ENCODE measurements at regions not wholly inside any gene's neighbourhood (a gene's known extent, or its start where the extent isn't known, plus 50 kb on each side); places are given as distances from the start of the nearest gene placed in this dataset.
"Not testable (repeated sequence)": the region's sequence is repeated elsewhere in the genome, so short reads cannot be mapped to it uniquely, and the experiment has no call there.

DNA sequence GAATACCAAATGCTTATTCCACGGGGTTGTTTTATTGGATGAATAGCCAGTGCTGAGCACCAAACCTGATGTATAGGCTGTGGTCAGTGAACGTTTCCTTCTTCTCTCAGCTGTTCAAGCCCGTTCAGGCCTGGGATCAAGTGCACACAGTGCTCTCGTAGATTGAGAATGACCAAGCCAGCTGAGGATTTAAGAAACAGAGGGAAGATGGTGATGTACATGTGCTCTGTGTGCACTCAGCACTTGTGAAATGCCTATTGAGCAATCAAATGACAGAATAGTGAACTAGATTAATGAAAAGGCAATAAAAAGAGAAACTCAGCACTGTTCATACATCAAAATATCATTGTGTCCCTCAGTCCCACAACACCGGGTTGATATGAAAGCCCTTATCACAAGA is 302.5 kb downstream of the BMPER start:
- in situ Hi-C loops (cut with MboI; ENCODE audit: low pct_unique_long_range_greater_than_20kb in 2 of 9, low sequenced_read_pairs in 9 of 9, unreplicated experiment in 9 of 9) = no loop called here
- no peak for ATAC-seq (replicated peaks in 6 of 8)
- H3K27ac ChIP-seq = no peak overlapping the region
- WGBS, 10 experiments = 48 to 100% (median 90%) methylated on average over 1 to 4 of the region's 5 CpGs; no CpG with 5 or more reads in 2 of the 10 experiments
- H3K4me1 ChIP-seq (replicated peaks in 1 of 2) = peaks cover 0 to 2% of the 10 kb centered on the region in 2 donors
- no peak overlapping the region for H3K4me3 ChIP-seq

DNA sequence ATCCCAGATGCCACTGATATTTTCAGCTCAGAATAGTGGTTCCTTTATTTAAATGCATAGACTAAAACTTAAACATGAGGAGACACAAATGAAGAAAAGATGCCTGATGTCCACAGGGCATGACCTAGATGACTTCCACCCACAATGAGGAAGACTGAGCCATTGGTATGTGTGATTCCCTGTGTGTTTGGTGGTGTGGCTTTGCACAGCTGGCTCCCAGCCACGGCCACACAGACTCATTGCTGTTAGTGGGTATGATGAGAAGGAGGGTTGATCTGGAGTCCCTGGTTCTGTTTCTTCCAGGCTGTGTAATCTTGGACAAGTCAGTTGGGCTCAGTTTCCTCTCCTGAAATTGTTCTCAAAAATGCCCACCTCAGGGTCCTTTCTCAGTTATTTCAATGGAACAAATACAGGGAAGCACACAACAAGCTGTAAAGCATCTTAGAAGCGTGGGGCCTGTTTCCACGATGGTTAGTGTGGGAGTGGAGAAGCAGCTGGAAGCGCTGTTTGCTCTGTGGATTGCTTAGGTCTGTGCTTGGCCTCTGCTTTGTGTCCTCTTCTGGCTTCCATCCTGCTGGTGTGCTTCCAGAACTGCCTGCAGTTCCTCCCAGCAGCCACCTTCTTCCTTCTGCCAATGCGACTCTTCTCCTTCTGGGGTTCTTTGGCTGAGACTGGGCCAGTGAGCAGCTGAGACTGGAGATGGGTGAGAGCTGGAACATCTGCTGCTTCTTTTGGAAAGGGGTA is 303.7 kb downstream of the BMPER start:
- no peak overlapping the region for H3K27ac ChIP-seq
- H3K4me1 ChIP-seq (replicated peaks in 1 of 2) = peaks cover 0 to 2% of the 10 kb centered on the region in 2 donors
- ATAC-seq (replicated peaks in 6 of 8) = peak in 1 of 8 experiments; percentile 30
- WGBS, 10 experiments = 35 to 100% (median 94%) methylated on average over 1 to 5 of the region's 5 CpGs; no CpG with 5 or more reads in 2 of the 10 experiments
- H3K4me3 ChIP-seq = no peak overlapping the region
- in situ Hi-C loops (cut with MboI; ENCODE audit: low pct_unique_long_range_greater_than_20kb in 2 of 9, low sequenced_read_pairs in 9 of 9, unreplicated experiment in 9 of 9) = no loop called here

- Histone ChIP-seq H3K4me3 (no peak overlapping the region), H3K27ac (no peak overlapping the region), H3K4me1 (replicated peaks in 1 of 2) (peaks cover 0 to 2% of the 10 kb centered on the region in 2 donors)
- in situ Hi-C loops (cut with MboI; ENCODE audit: low pct_unique_long_range_greater_than_20kb in 2 of 9, low sequenced_read_pairs in 9 of 9, unreplicated experiment in 9 of 9) = no loop called here
- ATAC-seq (replicated peaks in 6 of 8) = no peak
These were observed 305.7 kb downstream of the BMPER start for GRCh38 chr7:34211018-34211417.

DNA sequence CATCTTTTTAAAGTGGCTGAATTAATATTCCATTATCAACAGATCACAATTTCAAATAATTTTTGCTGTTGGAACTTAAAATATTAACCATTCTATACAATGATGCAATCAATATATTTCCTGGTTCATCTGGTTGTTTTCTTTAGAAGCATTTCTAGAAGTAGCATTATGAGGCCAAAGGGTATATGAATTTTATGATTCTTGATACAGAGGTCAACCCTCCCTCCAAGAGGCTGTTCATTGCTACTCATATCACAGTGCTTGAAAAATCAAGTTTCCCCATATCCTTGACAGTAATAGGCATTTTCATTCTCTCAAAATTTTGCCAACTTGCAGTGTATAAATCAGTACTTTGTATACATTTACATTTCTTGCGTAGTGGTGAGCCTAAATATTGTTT is 312.6 kb downstream of the BMPER start:
- ATAC-seq (replicated peaks in 6 of 8) = no peak
- H3K4me1 ChIP-seq (replicated peaks in 1 of 2) = peaks cover 8 to 15% of the 10 kb centered on the region in 2 donors
- no peak overlapping the region for H3K27ac ChIP-seq
- no peak overlapping the region for H3K4me3 ChIP-seq
- 87 to 100% (median 96%) methylated on average over 1 of the region's 1 CpG; no CpG with 5 or more reads in 2 of the 10 experiments for WGBS, 10 experiments
- in situ Hi-C loops (cut with MboI; ENCODE audit: low pct_unique_long_range_greater_than_20kb in 2 of 9, low sequenced_read_pairs in 9 of 9, unreplicated experiment in 9 of 9) = no loop called here

DNA sequence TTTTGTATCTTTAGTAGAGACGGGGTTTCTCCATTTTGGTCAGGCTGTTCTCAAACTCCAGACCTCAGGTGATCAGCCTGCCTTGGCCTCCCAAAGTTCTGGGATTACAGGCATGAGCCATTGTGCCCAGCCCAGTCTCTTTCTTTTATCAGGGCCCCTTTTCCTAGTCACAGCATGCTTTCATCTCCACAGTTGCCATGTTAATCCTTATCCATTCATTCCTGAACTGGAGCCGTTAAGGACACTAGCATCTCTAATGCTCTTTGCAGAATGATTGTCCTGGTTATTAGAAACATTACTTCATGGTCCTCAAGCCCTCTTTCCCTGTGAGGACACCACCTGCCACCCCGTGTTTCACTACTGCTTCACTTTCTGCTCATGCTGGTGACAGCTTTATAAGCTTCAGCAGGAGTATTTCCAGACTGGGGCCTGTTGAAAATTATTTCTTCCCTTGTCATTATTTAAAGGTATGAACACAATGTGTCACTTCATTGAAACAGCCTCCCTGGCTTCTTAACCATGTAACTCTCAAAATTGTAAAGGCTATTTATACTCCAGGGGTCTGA is 313.9 kb downstream of the BMPER start:
- ATAC-seq (replicated peaks in 6 of 8) = peak in 1 of 8 experiments; percentile 9
- WGBS, 10 experiments = 0 to 53% (median 28%) methylated on average over 1 to 3 of the region's 3 CpGs; no CpG with 5 or more reads in 4 of the 10 experiments
- peaks cover 8 to 16% of the 10 kb centered on the region in 2 donors for H3K4me1 ChIP-seq (replicated peaks in 1 of 2)
- no peak overlapping the region for H3K4me3 ChIP-seq
- no peak overlapping the region for H3K27ac ChIP-seq
- in situ Hi-C loops (cut with MboI; ENCODE audit: low pct_unique_long_range_greater_than_20kb in 2 of 9, low sequenced_read_pairs in 9 of 9, unreplicated experiment in 9 of 9) = no loop called here

DNA sequence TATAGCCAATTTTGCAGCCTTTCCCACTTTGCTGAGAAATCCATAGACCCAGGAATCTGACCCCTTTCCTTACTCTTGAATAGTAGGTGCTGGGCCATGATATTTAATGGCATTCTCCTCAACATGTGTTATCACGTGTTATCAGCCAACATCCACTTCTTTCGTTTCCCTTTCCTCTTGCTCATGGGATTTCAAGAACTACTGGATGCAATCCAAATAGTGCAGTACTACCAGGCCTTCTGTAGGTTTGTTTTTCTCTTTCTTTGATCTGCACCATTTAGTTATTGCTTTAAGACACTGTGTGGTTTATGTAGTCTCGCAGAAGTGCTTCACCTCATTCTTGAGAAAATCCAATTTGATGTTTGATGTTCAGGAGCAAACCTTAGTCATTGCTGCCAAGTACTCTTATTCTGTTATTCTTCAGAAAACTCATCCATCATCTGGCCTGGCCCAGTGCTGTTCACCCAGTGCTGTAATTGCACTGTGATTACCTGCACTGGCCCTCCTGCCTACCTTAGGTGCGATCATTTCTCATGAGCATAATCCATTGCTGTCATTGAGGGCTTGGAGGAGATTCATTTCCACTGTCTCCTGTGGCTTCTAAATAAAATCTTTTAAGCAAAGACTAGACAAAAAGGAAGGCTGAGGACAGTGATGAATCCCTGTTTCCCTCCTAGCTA is 315.3 kb downstream of the BMPER start:
- Histone ChIP-seq H3K27ac (no peak overlapping the region), H3K4me1 (replicated peaks in 1 of 2) (peaks cover 8 to 17% of the 10 kb centered on the region in 2 donors), H3K4me3 (no peak overlapping the region)
- in situ Hi-C loops (cut with MboI; ENCODE audit: low pct_unique_long_range_greater_than_20kb in 2 of 9, low sequenced_read_pairs in 9 of 9, unreplicated experiment in 9 of 9) = no loop called here
- ATAC-seq (replicated peaks in 6 of 8) = peak in 4 of 8 experiments; percentile 51 to 65 (median 58)
- 30 to 94% (median 88%) methylated on average over 2 to 4 of the region's 4 CpGs; no CpG with 5 or more reads in 1 of the 10 experiments for WGBS, 10 experiments

DNA sequence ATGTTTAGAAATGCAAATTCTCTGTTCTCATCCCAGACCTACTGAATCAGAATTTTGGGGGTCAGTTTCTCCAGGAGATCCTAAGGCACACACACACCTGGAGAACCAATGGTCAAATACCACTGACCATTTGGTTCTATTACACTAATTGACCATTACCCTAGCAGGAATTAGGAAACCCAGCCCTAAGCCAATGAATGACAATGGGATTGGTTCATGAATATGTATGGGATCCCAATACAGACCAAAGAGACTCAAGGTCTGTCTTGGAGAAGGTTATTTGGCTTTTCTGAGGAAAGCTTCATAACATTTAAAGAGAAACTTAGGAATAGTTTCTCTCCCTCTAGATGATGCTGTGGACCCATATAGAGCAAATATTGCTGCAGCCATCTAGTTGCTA is 317.0 kb downstream of the BMPER start:
- no peak for ATAC-seq (replicated peaks in 6 of 8)
- peaks cover 8 to 17% of the 10 kb centered on the region in 2 donors for H3K4me1 ChIP-seq (replicated peaks in 1 of 2)
- no peak overlapping the region for H3K4me3 ChIP-seq
- in situ Hi-C loops (cut with MboI; ENCODE audit: low pct_unique_long_range_greater_than_20kb in 2 of 9, low sequenced_read_pairs in 9 of 9, unreplicated experiment in 9 of 9) = no loop called here
- H3K27ac ChIP-seq = no peak overlapping the region

DNA sequence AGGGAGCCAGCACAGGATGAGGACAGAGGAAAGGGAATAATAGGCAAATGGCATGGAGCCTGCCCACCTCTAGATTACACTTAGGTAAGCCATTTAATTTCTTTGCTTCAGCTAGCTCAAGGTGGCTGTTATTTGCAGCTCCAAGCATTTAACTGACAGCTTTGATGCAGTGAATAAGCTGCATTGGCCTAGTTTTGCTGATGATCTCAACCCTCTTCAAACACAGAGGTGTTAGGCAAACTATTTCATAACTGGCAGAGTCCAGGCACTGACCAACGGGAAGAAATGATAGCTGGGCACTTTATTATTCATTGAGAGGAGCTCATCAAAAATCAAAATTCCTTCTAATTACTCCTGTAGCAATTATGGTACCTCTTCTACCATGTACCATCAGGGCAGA is 317.4 kb downstream of the BMPER start:
- WGBS, 10 experiments = 60 to 100% (median 84%) methylated on average over 1 of the region's 1 CpG; no CpG with 5 or more reads in 6 of the 10 experiments
- Histone ChIP-seq H3K27ac (no peak overlapping the region), H3K4me3 (no peak overlapping the region), H3K4me1 (replicated peaks in 1 of 2) (peaks cover 8 to 17% of the 10 kb centered on the region in 2 donors)
- in situ Hi-C loops (cut with MboI; ENCODE audit: low pct_unique_long_range_greater_than_20kb in 2 of 9, low sequenced_read_pairs in 9 of 9, unreplicated experiment in 9 of 9) = no loop called here
- peak in 1 of 8 experiments; percentile 29 for ATAC-seq (replicated peaks in 6 of 8)

DNA sequence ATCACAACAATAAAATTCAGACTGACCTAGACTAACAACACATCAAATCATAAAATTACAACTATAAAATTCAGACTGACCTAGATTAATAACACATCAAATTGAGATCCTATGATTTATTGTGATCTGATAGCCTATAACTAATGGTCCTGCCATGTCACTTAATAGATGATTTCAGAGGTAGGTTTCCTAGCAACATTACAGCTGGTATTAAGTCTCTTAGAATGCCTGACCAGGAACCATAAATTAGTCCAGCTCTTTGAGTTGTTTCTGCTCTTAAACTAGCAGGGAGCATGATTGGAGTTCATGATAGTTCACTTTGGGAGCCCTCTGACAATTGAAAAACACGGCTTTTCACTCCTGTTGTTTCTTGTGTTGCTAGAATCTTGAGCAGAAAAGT is 318.9 kb downstream of the BMPER start:
- in situ Hi-C loops (cut with MboI; ENCODE audit: low pct_unique_long_range_greater_than_20kb in 2 of 9, low sequenced_read_pairs in 9 of 9, unreplicated experiment in 9 of 9) = no loop called here
- Histone ChIP-seq H3K4me3 (no peak overlapping the region), H3K4me1 (replicated peaks in 1 of 2) (peaks cover 7 to 14% of the 10 kb centered on the region in 2 donors), H3K27ac (no peak overlapping the region)
- ATAC-seq (replicated peaks in 6 of 8) = peak in 3 of 8 experiments; percentile 21 to 59 (median 48)
- WGBS, 10 experiments = 0 to 60% (median 46%) methylated on average over 1 of the region's 1 CpG; no CpG with 5 or more reads in 3 of the 10 experiments

DNA sequence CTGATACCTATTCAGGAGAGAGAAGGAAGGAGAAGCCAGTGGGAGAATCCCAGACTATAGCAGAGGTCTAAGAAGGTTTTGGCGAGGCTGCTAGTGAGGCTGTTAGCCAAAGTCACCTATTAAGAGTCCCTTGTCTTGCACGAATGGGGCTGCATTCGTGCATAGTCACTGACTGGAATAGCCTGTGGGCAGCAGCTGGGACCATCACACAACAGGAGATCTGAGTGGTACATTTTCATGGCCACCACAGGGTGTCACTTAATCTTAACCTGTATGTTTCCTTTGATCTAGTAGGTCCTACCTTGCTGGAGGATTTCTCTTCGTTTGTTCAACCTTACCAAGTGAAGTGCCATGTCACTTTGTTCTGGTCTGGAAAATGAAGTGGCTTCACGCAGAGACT is 319.9 kb downstream of the BMPER start:
- H3K4me3 ChIP-seq = no peak overlapping the region
- no peak for ATAC-seq (replicated peaks in 6 of 8)
- WGBS, 10 experiments = 44 to 100% (median 77%) methylated on average over 1 to 5 of the region's 5 CpGs
- no peak overlapping the region for H3K27ac ChIP-seq
- in situ Hi-C loops (cut with MboI; ENCODE audit: low pct_unique_long_range_greater_than_20kb in 2 of 9, low sequenced_read_pairs in 9 of 9, unreplicated experiment in 9 of 9) = no loop called here
- peaks cover 5 to 7% of the 10 kb centered on the region in 2 donors for H3K4me1 ChIP-seq (replicated peaks in 1 of 2)

GRCh38 chr7:34227525-34227924 is 322.2 kb downstream of the BMPER start:
- Histone ChIP-seq H3K4me1 (replicated peaks in 1 of 2) (peaks cover 0 to 2% of the 10 kb centered on the region in 2 donors), H3K4me3 (no peak overlapping the region), H3K27ac (no peak overlapping the region)
- in situ Hi-C loops (cut with MboI; ENCODE audit: low pct_unique_long_range_greater_than_20kb in 2 of 9, low sequenced_read_pairs in 9 of 9, unreplicated experiment in 9 of 9) = no loop called here
- ATAC-seq (replicated peaks in 6 of 8) = no peak
- WGBS, 10 experiments = 20 to 100% (median 67%) methylated on average over 1 to 3 of the region's 3 CpGs; no CpG with 5 or more reads in 3 of the 10 experiments

GRCh38 chr7:34235101-34235500 is 329.8 kb downstream of the BMPER start:
- in situ Hi-C loops (cut with MboI; ENCODE audit: low pct_unique_long_range_greater_than_20kb in 2 of 9, low sequenced_read_pairs in 9 of 9, unreplicated experiment in 9 of 9); ATAC-seq (replicated peaks in 6 of 8); H3K4me1 ChIP-seq (replicated peaks in 1 of 2); H3K4me3 ChIP-seq; H3K27ac ChIP-seq: not testable (repeated sequence)
- 40 to 100% (median 90%) methylated on average over 1 to 3 of the region's 5 CpGs; no CpG with 5 or more reads in 3 of the 10 experiments for WGBS, 10 experiments

DNA sequence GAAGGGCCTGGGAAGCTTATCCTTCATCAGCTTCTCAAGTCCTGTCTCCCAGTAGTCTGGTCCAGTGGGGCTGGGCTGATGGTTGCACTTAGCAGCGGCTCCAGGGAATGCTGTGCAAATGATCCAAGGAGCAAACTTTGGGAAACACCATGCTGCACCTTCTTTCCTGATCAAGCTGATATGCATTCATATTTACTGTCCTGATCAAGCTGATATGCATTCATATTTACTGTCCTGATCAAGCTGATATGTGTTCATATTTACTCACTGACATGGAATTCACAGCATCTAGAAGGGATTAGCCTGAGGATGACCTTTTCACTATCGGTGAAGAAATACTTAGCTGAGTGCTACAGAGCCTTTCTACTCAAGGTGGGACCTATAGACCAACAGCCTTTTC is 330.7 kb downstream of the BMPER start:
- WGBS, 10 experiments = 50 to 100% (median 51%) methylated on average over 1 to 2 of the region's 2 CpGs; no CpG with 5 or more reads in 5 of the 10 experiments
- in situ Hi-C loops (cut with MboI; ENCODE audit: low pct_unique_long_range_greater_than_20kb in 2 of 9, low sequenced_read_pairs in 9 of 9, unreplicated experiment in 9 of 9) = no loop called here
- ATAC-seq (replicated peaks in 6 of 8) = peak in 1 of 8 experiments; percentile 68
- no peak overlapping the region for H3K4me3 ChIP-seq
- H3K4me1 ChIP-seq (replicated peaks in 1 of 2) = peaks cover 0 to 8% of the 10 kb centered on the region in 2 donors
- H3K27ac ChIP-seq = no peak overlapping the region
